Liver (tissue), 8 donors: ENCODE measurements at regions not wholly inside any gene's neighbourhood (a gene's known extent, or its start where the extent isn't known, plus 50 kb on each side); places are given as distances from the start of the nearest gene placed in this dataset.
A peak's percentile ranks its signal among the peaks of the same experiment; 100 is the strongest.

Experiments used
- DNase-seq: peaks from one replicate; pipeline ENCODE4 v3.0.0-alpha.2; 2017; ENCODE audit warnings: low spot score
- H3K27ac ChIP-seq, 2 donors: one replicate each; pipeline ENCODE4 v1.7.0; 2013; ENCODE audit warnings: inconsistent platforms in 2 of 2, low read length in 2 of 2, control low read depth in 1 of 2, low read depth in 1 of 2, mild to moderate bottlenecking in 1 of 2
- H3K27me3 ChIP-seq, 4 donors: one replicate each; pipeline versions ENCODE4 v1.6.1 to v1.7.0; 2013; ENCODE audit warnings: low read length in 3 of 4, inconsistent platforms in 1 of 4, mild to moderate bottlenecking in 1 of 4, moderate library complexity in 1 of 4; ENCODE audit not compliant: control insufficient read depth in 4 of 4, insufficient read depth in 4 of 4
- H3K36me3 ChIP-seq, 4 donors: one replicate each; pipeline versions ENCODE4 v1.6.1 to v1.7.0; 2013; ENCODE audit warnings: low read length in 3 of 4, mild to moderate bottlenecking in 3 of 4, low read depth in 1 of 4, moderate library complexity in 1 of 4; ENCODE audit not compliant: control insufficient read depth in 4 of 4, insufficient read depth in 3 of 4
- H3K4me1 ChIP-seq, 4 donors: one replicate each; pipeline versions ENCODE4 v1.6.1 to v1.7.0; 2013; ENCODE audit warnings: low read length in 3 of 4, mild to moderate bottlenecking in 3 of 4, moderate library complexity in 1 of 4; ENCODE audit not compliant: control insufficient read depth in 4 of 4, insufficient read depth in 4 of 4
- H3K4me3 ChIP-seq, 3 donors: one replicate each; pipeline versions ENCODE4 v1.6.1 to v1.7.0; 2013; ENCODE audit warnings: low read length in 3 of 3, control low read depth in 1 of 3, low read depth in 1 of 3, mild to moderate bottlenecking in 1 of 3
- H3K9ac ChIP-seq, 2 donors: one replicate each; pipeline ENCODE4 v1.7.0; 2013; ENCODE audit warnings: low read length in 2 of 2, mild to moderate bottlenecking in 2 of 2, moderate library complexity in 2 of 2, control low read depth in 1 of 2, low read depth in 1 of 2
- H3K9me3 ChIP-seq, 4 donors: one replicate each; pipeline versions ENCODE4 v1.6.1 to v1.7.0; 2013; ENCODE audit warnings: low read length in 3 of 4; ENCODE audit not compliant: control insufficient read depth in 4 of 4
- CTCF ChIP-seq: fragments of 150-350 bp; IDR thresholded peaks from 2 replicates; pipeline ENCODE4 v1.5.1; 2017; ENCODE audit warnings: improper control_type of control experiment, low read depth, low read length; ENCODE audit not compliant: missing input control
- EGR1 ChIP-seq, 2 donors: IDR thresholded peaks; 2 replicates each; pipeline ENCODE4 v1.6.1; 2016 to 2018; ENCODE audit warnings: antibody characterized with exemption in 2 of 2, low read depth in 2 of 2
- FOXA1 ChIP-seq: IDR thresholded peaks from 2 replicates; pipeline ENCODE4 v1.6.1; 2016; ENCODE audit warnings: antibody characterized with exemption
- FOXA2 ChIP-seq: IDR thresholded peaks from 2 replicates; pipeline ENCODE4 v1.6.1; 2016; ENCODE audit warnings: antibody characterized with exemption
- GABPA ChIP-seq, 2 donors: IDR thresholded peaks in 1 of 2; conservative IDR thresholded peaks in 1 of 2; 2 replicates each; pipeline ENCODE4 v1.6.1; 2016; ENCODE audit warnings: antibody characterized with exemption in 2 of 2, mild to moderate bottlenecking in 1 of 2, moderate library complexity in 1 of 2
- HNF4A ChIP-seq, 2 donors: conservative IDR thresholded peaks; 2 replicates each; pipeline ENCODE4 v1.6.1; 2016; ENCODE audit warnings: antibody characterized with exemption in 2 of 2, mild to moderate bottlenecking in 2 of 2
- HNF4G ChIP-seq: IDR thresholded peaks from 2 replicates; pipeline ENCODE4 v1.6.1; 2016; ENCODE audit warnings: antibody characterized with exemption
- JUND ChIP-seq, 2 donors: IDR thresholded peaks; 2 replicates each; pipeline ENCODE4 v1.6.1; 2016; ENCODE audit warnings: antibody characterized with exemption in 2 of 2
- NR2F2 ChIP-seq: IDR thresholded peaks from 2 replicates; pipeline ENCODE4 v1.6.1; 2016; ENCODE audit warnings: antibody characterized with exemption
- RAD21 ChIP-seq, 2 donors: IDR thresholded peaks; 2 replicates each; pipeline ENCODE4 v1.6.1; 2016; ENCODE audit warnings: antibody characterized with exemption in 2 of 2, mild to moderate bottlenecking in 2 of 2
- RXRA ChIP-seq, 2 donors: IDR thresholded peaks; 2 replicates each; pipeline ENCODE4 v1.6.1; 2017 to 2018; ENCODE audit warnings: antibody characterized with exemption in 2 of 2, mild to moderate bottlenecking in 1 of 2
- SP1 ChIP-seq: IDR thresholded peaks from 2 replicates; pipeline ENCODE4 v1.6.1; 2018; ENCODE audit warnings: antibody characterized with exemption, mild to moderate bottlenecking
- TAF1 ChIP-seq: conservative IDR thresholded peaks from 2 replicates; pipeline ENCODE4 v1.6.1; 2016; ENCODE audit warnings: antibody characterized with exemption, mild to moderate bottlenecking
- YY1 ChIP-seq: IDR thresholded peaks from 2 replicates; pipeline ENCODE4 v1.6.1; 2016; ENCODE audit warnings: antibody characterized with exemption, mild to moderate bottlenecking
- ZBTB33 ChIP-seq: IDR thresholded peaks from 2 replicates; pipeline ENCODE4 v1.6.1; 2016; ENCODE audit warnings: antibody characterized with exemption
- WGBS: extraction: QIAGEN DNeasy Blood & Tissue Kit; methylation state at CpG from one replicate; pipeline ENCODE4 v1.1.7; 2013; 5-methylcytosine and 5-hydroxymethylcytosine counted together
- TF ChIP-seq, protein P1 (sequence below): IDR thresholded peaks from 2 replicates; pipeline ENCODE4 v1.6.1; 2016; ENCODE audit warnings: antibody characterized with exemption
- TF ChIP-seq, protein P2 (sequence below): IDR thresholded peaks from 2 replicates; pipeline ENCODE4 v1.6.1; 2016; ENCODE audit warnings: antibody characterized with exemption
- donor health status: healthy.
- donor health status: healthy.
- donor health status: healthy.
- donor health status: healthy.
- donor health status: healthy.

DNA sequence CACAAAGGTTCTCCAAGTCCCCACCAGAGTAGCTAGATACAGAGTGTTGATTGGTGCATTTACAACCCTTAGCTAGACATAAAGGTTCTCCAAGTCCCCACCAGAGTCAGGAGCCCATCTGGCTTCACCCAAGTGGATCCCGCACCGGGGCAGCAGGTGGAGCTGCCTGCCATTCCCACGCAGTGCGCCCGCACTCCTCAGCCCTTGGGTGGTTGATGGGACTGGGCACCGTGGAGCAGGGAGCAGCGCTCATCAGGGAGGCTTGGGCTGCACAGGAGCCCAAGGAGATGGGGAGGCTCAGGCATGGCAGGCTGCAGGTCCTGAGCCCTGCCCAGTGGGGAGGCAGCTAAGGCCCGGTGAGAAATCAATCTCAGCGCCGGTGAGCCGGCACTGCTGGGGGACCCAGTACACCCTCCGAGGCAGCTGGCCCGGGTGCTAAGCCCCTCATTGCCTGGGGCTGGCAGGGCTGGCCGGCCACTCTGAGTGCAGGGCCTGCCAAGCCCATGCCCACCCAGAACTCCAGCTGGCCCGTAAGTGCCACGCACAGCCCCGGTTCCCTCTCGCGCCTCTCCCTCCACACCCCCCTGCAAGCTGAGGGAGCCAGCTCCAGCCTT lies 404.1 kb downstream of the METTL15 start:
- 94% methylated on average over 19 of the region's 19 CpGs for WGBS
- Histone ChIP-seq H3K9ac (no peak overlapping the region), H3K36me3 (no peaks in the 10 kb centered on the region), H3K27ac (no peak overlapping the region), H3K4me3 (no peak overlapping the region), H3K4me1 (no peaks in the 10 kb centered on the region), H3K27me3 (no peaks in the 10 kb centered on the region), H3K9me3 (no peaks in the 10 kb centered on the region)
- no peak for DNase-seq
- TF ChIP-seq TAF1 (no peak), FOXA1 (no peak), RAD21 (IDR thresholded peaks at IDR 0.05) (no peak), HNF4A (conservative IDR thresholded peaks at IDR 0.05) (no peak)
- TF ChIP-seq, protein P1, sequence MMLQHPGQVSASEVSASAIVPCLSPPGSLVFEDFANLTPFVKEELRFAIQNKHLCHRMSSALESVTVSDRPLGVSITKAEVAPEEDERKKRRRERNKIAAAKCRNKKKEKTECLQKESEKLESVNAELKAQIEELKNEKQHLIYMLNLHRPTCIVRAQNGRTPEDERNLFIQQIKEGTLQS: no peak
- TF ChIP-seq, protein P2, sequence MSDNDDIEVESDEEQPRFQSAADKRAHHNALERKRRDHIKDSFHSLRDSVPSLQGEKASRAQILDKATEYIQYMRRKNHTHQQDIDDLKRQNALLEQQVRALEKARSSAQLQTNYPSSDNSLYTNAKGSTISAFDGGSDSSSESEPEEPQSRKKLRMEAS: no peak

GRCh38 chr11:28505232-28505631 lies 397.0 kb downstream of the METTL15 start:
- Histone ChIP-seq H3K9ac (no peak overlapping the region), H3K27me3 (no peaks in the 10 kb centered on the region), H3K27ac (no peak overlapping the region), H3K4me1 (no peaks in the 10 kb centered on the region), H3K4me3 (no peak overlapping the region), H3K9me3 (no peaks in the 10 kb centered on the region), H3K36me3 (no peaks in the 10 kb centered on the region)
- TF ChIP-seq HNF4G: no peak
- TF ChIP-seq YY1: no peak
- TF ChIP-seq FOXA2: no peak
- TF ChIP-seq SP1: no peak
- TF ChIP-seq RAD21 (IDR thresholded peaks at IDR 0.05): no peak
- no peak for TF ChIP-seq TAF1
- DNase-seq: no peak
- WGBS: 69% methylated on average over 3 of the region's 3 CpGs

DNA sequence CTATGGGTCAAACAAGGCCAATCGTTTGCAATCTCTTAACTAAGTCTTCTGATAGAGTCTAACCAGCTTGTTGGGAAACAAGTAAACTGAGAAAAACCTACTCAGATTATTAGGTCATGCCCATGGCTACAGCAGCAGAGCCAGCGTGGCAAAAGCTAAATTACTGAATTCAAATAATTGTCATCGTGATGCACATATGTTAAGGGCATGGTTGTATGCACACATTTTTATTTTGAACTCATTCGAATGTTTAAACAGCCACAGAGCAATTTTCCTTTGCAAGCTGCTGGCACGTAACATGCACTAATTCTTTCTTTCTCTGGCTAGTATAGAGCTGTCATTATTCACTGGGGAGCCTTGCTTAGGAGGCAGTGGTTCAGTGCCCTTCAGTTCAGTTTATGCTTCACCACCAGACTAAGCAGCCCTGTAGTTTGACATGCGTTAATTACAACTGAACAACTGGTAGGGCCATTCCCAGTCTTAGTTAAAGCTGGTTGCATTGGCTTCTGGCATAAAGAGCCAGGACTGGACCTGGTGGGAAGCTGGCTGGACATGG lies 396.4 kb downstream of the METTL15 start:
- DNase-seq: no peak
- no peaks in the 10 kb centered on the region for H3K36me3 ChIP-seq
- H3K27ac ChIP-seq: no peak overlapping the region
- no peaks in the 10 kb centered on the region for H3K4me1 ChIP-seq
- H3K27me3 ChIP-seq: no peaks in the 10 kb centered on the region
- WGBS: 79% methylated on average over 6 of the region's 6 CpGs
- no peak overlapping the region for H3K9ac ChIP-seq
- TF ChIP-seq JUND (IDR thresholded peaks at IDR 0.05) (no peak), RXRA (IDR thresholded peaks at IDR 0.05) (peak in 1 of 2 donors; percentile 50)
- no peaks in the 10 kb centered on the region for H3K9me3 ChIP-seq
- no peak overlapping the region for H3K4me3 ChIP-seq

DNA sequence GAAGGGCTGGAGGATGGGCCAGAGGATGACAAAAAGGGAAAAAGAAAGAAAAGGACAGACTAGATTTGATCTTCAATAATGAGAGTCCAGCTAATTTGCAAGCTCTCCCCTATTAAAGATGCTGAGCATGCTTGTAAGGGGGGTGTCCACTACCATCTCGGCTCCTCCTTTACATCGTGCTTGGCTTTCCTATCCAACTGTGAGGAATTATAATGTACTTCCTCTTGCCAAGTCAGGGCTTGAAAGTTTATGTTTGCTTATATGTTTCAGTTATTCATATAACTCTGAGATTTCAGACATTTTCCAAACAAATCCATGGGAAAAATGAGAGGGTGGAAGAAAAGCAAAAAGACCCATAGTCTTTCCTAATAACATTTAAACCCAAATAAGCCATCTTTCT lies 387.1 kb downstream of the METTL15 start:
- no peak for DNase-seq
- Histone ChIP-seq H3K4me1 (no peaks in the 10 kb centered on the region), H3K27me3 (no peaks in the 10 kb centered on the region), H3K4me3 (no peak overlapping the region), H3K36me3 (no peaks in the 10 kb centered on the region), H3K9ac (no peak overlapping the region), H3K9me3 (no peaks in the 10 kb centered on the region), H3K27ac (no peak overlapping the region)
- 85% methylated on average over 2 of the region's 2 CpGs for WGBS
- TF ChIP-seq NR2F2 (no peak), RAD21 (IDR thresholded peaks at IDR 0.05) (no peak), HNF4A (conservative IDR thresholded peaks at IDR 0.05) (no peak), SP1 (no peak), GABPA (IDR thresholded peaks at IDR 0.05 in 1 of 2, conservative IDR thresholded peaks at IDR 0.05 in 1 of 2) (no peak), CTCF (no peak), HNF4G (no peak), RXRA (IDR thresholded peaks at IDR 0.05) (no peak), FOXA2 (no peak), JUND (IDR thresholded peaks at IDR 0.05) (no peak), YY1 (no peak), EGR1 (IDR thresholded peaks at IDR 0.05; ENCODE audit: low read depth in 2 of 2) (no peak), TAF1 (no peak), ZBTB33 (no peak)
- TF ChIP-seq, protein P2: no peak
